Natural killer cell treated with Interleukin-12 subunit alpha and Interleukin-12 subunit beta and Interleukin-15 and Interleukin-18, amount 100 ng/mL, for 72 hours (primary cell): ENCODE measurements at regions not wholly inside any gene's neighbourhood (a gene's known extent, or its start where the extent isn't known, plus 50 kb on each side); places are given as distances from the start of the nearest gene placed in this dataset.
A peak's percentile ranks its signal among the peaks of the same experiment; 100 is the strongest.

Experiments used
- ATAC-seq, 2 donors: fragments of 150-1000 bp; cut with Tn5 transposase in 1 of 2; sonication (Bioruptor Pico), chemical (Tn5 transposase) in 1 of 2; 2 replicates each; pipeline ENCODE4 v1.10.0; 2021
- DNase-seq: peaks from one replicate; pipeline ENCODE4 v3.0.0; 2022; ENCODE audit warnings: low spot score
- H3K27ac Mint-ChIP-seq, 2 donors: 1 replicate in 1 of 2; 2 replicates in 1 of 2; pipeline ENCODE4 v1.8.0; 2022; ENCODE audit warnings: mixed read lengths in 2 of 2, mild to moderate bottlenecking in 1 of 2, moderate library complexity in 1 of 2
- H3K27me3 Mint-ChIP-seq, 2 donors: 1 replicate in 1 of 2; 2 replicates in 1 of 2; pipeline ENCODE4 v1.8.0; 2022; ENCODE audit warnings: mixed read lengths in 2 of 2
- H3K36me3 Mint-ChIP-seq: one replicate; pipeline ENCODE4 v1.8.0; 2022; ENCODE audit warnings: mixed read lengths
- H3K4me1 Mint-ChIP-seq, 2 donors: 1 replicate in 1 of 2; 2 replicates in 1 of 2; pipeline ENCODE4 v1.8.0; 2022; ENCODE audit warnings: low read depth in 2 of 2, mixed read lengths in 2 of 2, mild to moderate bottlenecking in 1 of 2
- H3K4me3 Mint-ChIP-seq: one replicate; pipeline ENCODE4 v1.8.0; 2022; ENCODE audit warnings: mixed read lengths
- H3K9me3 Mint-ChIP-seq: 2 replicates; pipeline ENCODE4 v1.8.0; 2022; ENCODE audit warnings: mixed read lengths

GRCh38 chr18:25669741-25670140 lies 317.8 kb upstream of the ZNF521 start:
- DNase-seq (no peak), ATAC-seq (no peak)
- Mint-ChIP-seq H3K9me3 (peaks cover 9% of the 10 kb centered on the region), H3K4me1 (peaks cover 0 to 2% of the 10 kb centered on the region in 2 donors), H3K4me3 (no peak overlapping the region), H3K36me3 (no peaks in the 10 kb centered on the region), H3K27ac (no peak overlapping the region), H3K27me3 (peaks cover 0 to 9% of the 10 kb centered on the region in 2 donors)

- Mint-ChIP-seq H3K4me1 (peaks cover 0 to 2% of the 10 kb centered on the region in 2 donors), H3K36me3 (no peaks in the 10 kb centered on the region), H3K27ac (no peak overlapping the region), H3K4me3 (no peak overlapping the region), H3K27me3 (peaks cover 0 to 2% of the 10 kb centered on the region in 2 donors), H3K9me3 (no peaks in the 10 kb centered on the region)
- DNase-seq (no peak), ATAC-seq (no peak)
Measured at GRCh38 chr18:25662272-25662671, 310.3 kb upstream of the ZNF521 start.

GRCh38 chr18:25661831-25662230 lies 309.9 kb upstream of the ZNF521 start:
- Mint-ChIP-seq H3K4me1 (peaks cover 0 to 2% of the 10 kb centered on the region in 2 donors), H3K36me3 (no peaks in the 10 kb centered on the region), H3K27ac (no peak overlapping the region), H3K4me3 (no peak overlapping the region), H3K27me3 (no peaks in the 10 kb centered on the region), H3K9me3 (no peaks in the 10 kb centered on the region)
- ATAC-seq, result no peak
- no peak for DNase-seq

DNA sequence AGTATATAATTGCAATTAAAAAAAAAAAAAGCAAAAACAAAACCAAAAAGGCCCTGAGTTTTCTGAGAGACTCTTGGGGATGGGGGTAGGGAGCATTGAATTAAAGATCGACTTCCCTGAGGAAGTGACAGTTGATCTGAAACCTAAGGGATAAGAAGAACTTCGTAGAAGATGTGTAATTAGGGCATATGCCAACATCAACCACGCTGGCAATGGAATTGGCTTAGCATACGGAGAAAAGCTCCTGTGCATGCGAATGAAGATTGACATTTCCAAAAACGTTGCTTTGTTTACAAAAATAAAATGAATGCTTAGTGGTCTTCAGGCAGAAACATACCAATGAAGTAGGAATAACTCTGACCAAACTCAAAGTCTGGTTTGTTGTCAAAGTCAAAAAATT lies 307.6 kb upstream of the ZNF521 start:
- peaks cover 5% of the 10 kb centered on the region for H3K9me3 Mint-ChIP-seq
- DNase-seq (no peak), ATAC-seq (no peak)
- H3K4me3 Mint-ChIP-seq, result no peak overlapping the region
- peaks cover 0 to 2% of the 10 kb centered on the region in 2 donors for H3K4me1 Mint-ChIP-seq
- peaks cover 6% of the 10 kb centered on the region for H3K36me3 Mint-ChIP-seq
- H3K27me3 Mint-ChIP-seq, result peaks cover 0 to 4% of the 10 kb centered on the region in 2 donors
- no peak overlapping the region for H3K27ac Mint-ChIP-seq

GRCh38 chr18:25658476-25658875 lies 306.5 kb upstream of the ZNF521 start:
- no peak overlapping the region for H3K27ac Mint-ChIP-seq
- no peak overlapping the region for H3K4me3 Mint-ChIP-seq
- H3K27me3 Mint-ChIP-seq, result peaks cover 0 to 4% of the 10 kb centered on the region in 2 donors
- peaks cover 5% of the 10 kb centered on the region for H3K9me3 Mint-ChIP-seq
- DNase-seq (no peak), ATAC-seq (no peak)
- H3K4me1 Mint-ChIP-seq, result peaks cover 0 to 2% of the 10 kb centered on the region in 2 donors
- H3K36me3 Mint-ChIP-seq, result peaks cover 6% of the 10 kb centered on the region

- Mint-ChIP-seq H3K27me3 (peaks cover 0 to 4% of the 10 kb centered on the region in 2 donors), H3K27ac (no peak overlapping the region), H3K4me1 (peaks cover 12 to 22% of the 10 kb centered on the region in 2 donors), H3K9me3 (peaks cover 5% of the 10 kb centered on the region), H3K4me3 (no peak overlapping the region), H3K36me3 (peaks cover 6% of the 10 kb centered on the region)
- no peak for DNase-seq
- no peak for ATAC-seq
Measured at GRCh38 chr18:25651553-25651952, 299.6 kb upstream of the ZNF521 start.

DNA sequence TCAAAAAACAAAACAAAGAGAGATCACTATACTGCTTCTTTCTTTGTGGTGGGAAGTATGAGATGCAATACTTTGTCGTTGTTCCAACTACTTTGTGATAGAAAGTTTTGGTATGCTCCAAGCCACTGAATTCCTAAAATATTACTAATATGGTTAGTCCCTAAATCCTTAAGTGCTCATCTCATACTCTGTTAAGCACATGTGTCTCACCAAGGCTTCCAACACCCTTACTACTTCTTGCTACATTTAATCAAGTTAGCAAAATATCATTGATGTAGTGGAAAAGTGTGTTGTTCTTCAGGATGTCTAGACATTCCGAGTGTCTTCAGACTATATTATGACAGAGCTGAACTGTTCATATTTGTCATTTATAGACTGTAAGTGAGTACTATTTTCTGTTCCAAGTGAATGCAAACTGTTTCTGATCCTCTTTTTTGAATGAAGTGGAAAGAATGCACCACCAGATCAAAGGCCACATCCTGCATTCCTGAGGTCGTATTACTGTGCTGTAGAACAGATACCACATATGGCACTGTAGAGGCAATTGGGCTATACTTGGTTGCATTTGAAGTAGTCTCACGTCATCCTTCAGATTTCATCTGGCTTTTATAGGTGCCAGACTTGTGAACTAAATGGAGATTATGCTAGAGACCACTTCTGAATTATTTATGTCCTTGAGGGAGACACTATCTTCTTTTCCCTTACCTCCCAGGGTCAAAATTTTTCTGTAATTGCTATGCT lies 298.4 kb upstream of the ZNF521 start:
- Mint-ChIP-seq H3K27me3 (peaks cover 0 to 1% of the 10 kb centered on the region in 2 donors), H3K4me1 (peaks cover 12 to 31% of the 10 kb centered on the region in 2 donors), H3K4me3 (no peak overlapping the region), H3K9me3 (peaks cover 2% of the 10 kb centered on the region), H3K36me3 (peaks cover 2% of the 10 kb centered on the region), H3K27ac (no peak overlapping the region)
- no peak for DNase-seq
- ATAC-seq, result no peak

GRCh38 chr18:25648716-25649260 lies 296.8 kb upstream of the ZNF521 start:
- H3K9me3 Mint-ChIP-seq, result no peaks in the 10 kb centered on the region
- H3K36me3 Mint-ChIP-seq, result no peaks in the 10 kb centered on the region
- ATAC-seq, result no peak
- no peaks in the 10 kb centered on the region for H3K27me3 Mint-ChIP-seq
- DNase-seq, result no peak
- no peak overlapping the region for H3K27ac Mint-ChIP-seq
- no peak overlapping the region for H3K4me3 Mint-ChIP-seq
- peaks cover 12 to 33% of the 10 kb centered on the region in 2 donors for H3K4me1 Mint-ChIP-seq

DNA sequence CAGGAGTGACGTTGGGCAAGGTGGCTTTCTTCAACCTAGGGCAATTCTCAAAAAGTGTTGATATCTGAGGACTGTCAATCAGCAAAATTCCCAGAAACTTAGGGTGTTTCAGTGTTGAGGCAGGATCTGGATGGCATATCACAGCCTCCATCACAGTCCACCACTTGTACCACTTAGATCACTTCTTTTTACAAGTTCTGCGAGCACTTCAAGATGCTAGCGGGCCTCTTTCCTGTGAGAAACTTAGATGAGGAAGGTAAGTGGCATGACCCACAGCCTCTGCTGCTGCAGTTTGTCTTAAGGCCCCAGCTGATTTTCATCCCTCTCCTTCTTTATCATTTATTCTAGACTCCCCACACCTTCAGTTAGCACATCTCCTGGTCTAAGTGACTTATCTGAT lies 295.4 kb upstream of the ZNF521 start:
- H3K9me3 Mint-ChIP-seq, result no peaks in the 10 kb centered on the region
- no peaks in the 10 kb centered on the region for H3K36me3 Mint-ChIP-seq
- peaks cover 12 to 33% of the 10 kb centered on the region in 2 donors for H3K4me1 Mint-ChIP-seq
- peak overlapping the region in 1 of 2 donors; percentile 78 for H3K27ac Mint-ChIP-seq
- no peaks in the 10 kb centered on the region for H3K27me3 Mint-ChIP-seq
- H3K4me3 Mint-ChIP-seq, result peak overlapping the region; percentile 18
- ATAC-seq, result peak in 1 of 2 donors; percentile 57
- no peak for DNase-seq

DNA sequence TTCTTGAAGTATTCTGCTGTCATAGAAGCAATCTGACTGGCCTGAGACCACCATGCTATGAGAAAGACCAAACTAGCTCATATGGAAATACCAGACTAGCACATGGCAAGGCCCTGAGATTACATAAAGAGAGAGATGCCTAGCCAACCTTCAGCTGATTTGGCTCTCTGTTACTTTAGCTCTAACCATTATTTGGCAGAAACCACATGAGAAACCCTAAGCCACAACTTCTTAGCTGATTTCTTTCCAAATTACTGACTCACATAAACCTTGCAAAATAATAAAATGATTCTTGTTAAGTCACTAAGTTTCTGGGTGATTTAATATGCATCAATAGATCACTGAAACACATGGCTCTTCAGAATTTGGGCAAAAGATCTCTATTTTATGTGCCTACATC lies 295.0 kb upstream of the ZNF521 start:
- no peaks in the 10 kb centered on the region for H3K36me3 Mint-ChIP-seq
- peaks cover 12 to 33% of the 10 kb centered on the region in 2 donors for H3K4me1 Mint-ChIP-seq
- H3K27ac Mint-ChIP-seq, result peak overlapping the region in 1 of 2 donors; percentile 78
- no peaks in the 10 kb centered on the region for H3K9me3 Mint-ChIP-seq
- no peaks in the 10 kb centered on the region for H3K27me3 Mint-ChIP-seq
- ATAC-seq (peak; percentile 48 to 91), DNase-seq (peak; percentile 61)
- peak overlapping the region; percentile 18 for H3K4me3 Mint-ChIP-seq

DNA sequence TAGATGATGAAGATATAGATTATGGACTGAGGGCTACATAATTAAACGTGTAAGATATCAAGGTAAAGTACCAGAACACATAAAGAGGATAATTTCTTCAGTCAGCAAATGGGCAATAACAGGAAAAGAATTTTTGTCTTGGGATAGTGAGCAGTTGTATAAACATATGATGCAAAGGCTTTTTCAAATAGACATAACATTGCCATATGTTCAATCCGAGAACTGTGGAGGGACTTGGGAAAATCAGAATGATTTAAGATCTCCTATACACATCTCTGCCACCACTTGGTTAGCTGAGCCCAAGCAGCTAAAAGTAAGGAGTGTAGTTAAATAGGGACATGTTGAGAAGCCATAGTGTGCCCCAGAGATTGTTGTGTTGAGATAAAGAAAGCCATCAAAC lies 287.6 kb upstream of the ZNF521 start:
- no peaks in the 10 kb centered on the region for H3K36me3 Mint-ChIP-seq
- H3K9me3 Mint-ChIP-seq, result peaks cover 4% of the 10 kb centered on the region
- H3K27me3 Mint-ChIP-seq, result peaks cover 0 to 18% of the 10 kb centered on the region in 2 donors
- ATAC-seq (no peak), DNase-seq (no peak)
- H3K27ac Mint-ChIP-seq, result no peak overlapping the region
- no peaks in the 10 kb centered on the region for H3K4me1 Mint-ChIP-seq
- H3K4me3 Mint-ChIP-seq, result no peak overlapping the region

GRCh38 chr18:25633563-25633962 lies 281.6 kb upstream of the ZNF521 start:
- DNase-seq (no peak), ATAC-seq (no peak)
- Mint-ChIP-seq H3K27me3 (peaks cover 0 to 10% of the 10 kb centered on the region in 2 donors), H3K4me1 (peaks cover 0 to 4% of the 10 kb centered on the region in 2 donors), H3K27ac (no peak overlapping the region), H3K36me3 (peaks cover 5% of the 10 kb centered on the region), H3K9me3 (no peaks in the 10 kb centered on the region), H3K4me3 (no peak overlapping the region)

DNA sequence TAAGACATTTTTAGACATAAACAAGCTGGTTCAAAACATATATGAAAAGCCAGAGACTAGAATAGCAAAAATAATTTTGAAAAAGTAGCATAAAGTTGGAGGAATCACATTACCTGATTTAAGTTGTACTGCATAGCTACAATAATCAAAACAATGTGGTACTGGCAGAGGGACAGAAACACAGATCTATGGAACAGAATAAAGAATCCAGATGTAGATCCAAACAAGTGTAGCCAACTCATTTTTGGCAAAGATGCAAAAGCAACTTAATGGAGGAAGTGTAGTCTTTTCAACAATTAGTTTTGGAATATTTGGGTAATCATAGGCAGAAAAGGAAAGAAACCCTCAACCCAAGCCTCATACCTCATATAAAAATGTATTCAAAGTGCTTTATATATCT lies 278.7 kb upstream of the ZNF521 start:
- Mint-ChIP-seq H3K4me1 (peaks cover 0 to 4% of the 10 kb centered on the region in 2 donors), H3K27ac (no peak overlapping the region), H3K27me3 (peaks cover 0 to 4% of the 10 kb centered on the region in 2 donors), H3K9me3 (peaks cover 6% of the 10 kb centered on the region), H3K36me3 (peaks cover 15% of the 10 kb centered on the region), H3K4me3 (no peak overlapping the region)
- DNase-seq, result no peak
- ATAC-seq, result no peak

DNA sequence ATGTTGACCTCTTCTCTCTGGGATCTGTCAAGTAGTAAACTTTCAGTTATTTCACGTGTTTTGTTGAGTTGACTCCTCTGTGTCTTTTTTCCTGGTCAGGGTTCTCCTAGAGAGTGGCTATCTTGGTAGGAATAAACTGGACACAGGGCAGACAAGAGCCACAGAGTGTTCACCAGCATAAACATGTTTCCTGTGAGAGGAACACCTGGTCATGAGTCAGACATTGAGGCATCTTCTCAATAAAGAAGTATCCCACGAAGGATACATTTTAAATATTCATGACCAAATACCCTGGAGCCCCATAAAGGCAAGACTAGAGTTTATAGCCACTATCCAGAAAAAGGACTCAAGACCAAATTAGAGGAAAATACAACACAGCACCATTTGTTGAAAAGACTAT lies 269.7 kb upstream of the ZNF521 start:
- Mint-ChIP-seq H3K36me3 (peaks cover 15% of the 10 kb centered on the region), H3K9me3 (peaks cover 16% of the 10 kb centered on the region), H3K4me1 (peaks cover 0 to 5% of the 10 kb centered on the region in 2 donors), H3K4me3 (no peak overlapping the region), H3K27ac (no peak overlapping the region), H3K27me3 (peaks cover 0 to 5% of the 10 kb centered on the region in 2 donors)
- no peak for ATAC-seq
- DNase-seq, result no peak
